ENCODE measurements at regions not wholly inside any gene's neighbourhood (a gene's known extent, or its start where the extent isn't known, plus 50 kb on each side); places are given as distances from the start of the nearest gene placed in this dataset.
"Not testable (repeated sequence)": the region's sequence is repeated elsewhere in the genome, so short reads cannot be mapped to it uniquely, and the experiment has no call there.

GRCh38 chr13:70523622-70524021 is 415.4 kb upstream of the KLHL1 start:
- Histone ChIP-seq H3K4me3 (no peak overlapping the region), H3K9me3 (no peaks in the 10 kb centered on the region), H3K4me1 (no peaks in the 10 kb centered on the region), H3K27me3 (no peaks in the 10 kb centered on the region), H3K27ac (no peak overlapping the region), H3K36me3 (no peaks in the 10 kb centered on the region)
- intact Hi-C loops (cut with DNase I), result no loop called here
- 58 to 60% methylated on average over 2 of the region's 2 CpGs for WGBS, 2 donors
- TF ChIP-seq, protein P1, sequence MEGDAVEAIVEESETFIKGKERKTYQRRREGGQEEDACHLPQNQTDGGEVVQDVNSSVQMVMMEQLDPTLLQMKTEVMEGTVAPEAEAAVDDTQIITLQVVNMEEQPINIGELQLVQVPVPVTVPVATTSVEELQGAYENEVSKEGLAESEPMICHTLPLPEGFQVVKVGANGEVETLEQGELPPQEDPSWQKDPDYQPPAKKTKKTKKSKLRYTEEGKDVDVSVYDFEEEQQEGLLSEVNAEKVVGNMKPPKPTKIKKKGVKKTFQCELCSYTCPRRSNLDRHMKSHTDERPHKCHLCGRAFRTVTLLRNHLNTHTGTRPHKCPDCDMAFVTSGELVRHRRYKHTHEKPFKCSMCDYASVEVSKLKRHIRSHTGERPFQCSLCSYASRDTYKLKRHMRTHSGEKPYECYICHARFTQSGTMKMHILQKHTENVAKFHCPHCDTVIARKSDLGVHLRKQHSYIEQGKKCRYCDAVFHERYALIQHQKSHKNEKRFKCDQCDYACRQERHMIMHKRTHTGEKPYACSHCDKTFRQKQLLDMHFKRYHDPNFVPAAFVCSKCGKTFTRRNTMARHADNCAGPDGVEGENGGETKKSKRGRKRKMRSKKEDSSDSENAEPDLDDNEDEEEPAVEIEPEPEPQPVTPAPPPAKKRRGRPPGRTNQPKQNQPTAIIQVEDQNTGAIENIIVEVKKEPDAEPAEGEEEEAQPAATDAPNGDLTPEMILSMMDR (IDR thresholded peaks at IDR 0.05), result no peak
- ATAC-seq (no peak), DNase-seq (peak in 1 of 2 donors; percentile 6)

GRCh38 chr13:70520275-70521036 is 412.2 kb upstream of the KLHL1 start:
- TF ChIP-seq, protein P1 (IDR thresholded peaks at IDR 0.05), result no peak
- H3K4me1 ChIP-seq, result no peaks in the 10 kb centered on the region

DNA sequence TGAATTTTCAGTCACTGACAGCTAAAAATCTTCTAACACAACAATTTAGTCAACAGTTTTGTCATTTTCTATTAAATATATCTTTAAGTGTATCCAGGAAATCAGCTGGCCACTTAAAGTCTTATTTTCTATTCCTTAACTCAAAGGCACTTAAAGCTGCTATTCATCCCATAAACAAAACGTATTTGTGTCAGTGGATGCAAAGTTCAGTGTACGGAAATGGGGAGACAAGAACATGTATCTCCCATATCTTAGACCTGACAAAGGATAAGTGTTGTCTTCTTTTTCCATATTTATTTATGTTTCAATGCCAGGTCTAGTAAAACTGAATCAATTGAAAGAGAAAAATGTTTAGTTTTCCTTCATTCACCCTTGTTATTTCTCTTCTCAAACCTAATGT is 409.8 kb upstream of the KLHL1 start:
- Histone ChIP-seq H3K4me1 (no peaks in the 10 kb centered on the region), H3K4me3 (no peak overlapping the region), H3K9me3 (no peaks in the 10 kb centered on the region), H3K36me3 (no peaks in the 10 kb centered on the region), H3K27me3 (no peaks in the 10 kb centered on the region), H3K27ac (no peak overlapping the region)
- WGBS, 2 donors, result 72 to 79% methylated on average over 2 of the region's 2 CpGs
- TF ChIP-seq, protein P1 (IDR thresholded peaks at IDR 0.05), result no peak
- ATAC-seq (no peak), DNase-seq (no peak)
- intact Hi-C loops (cut with DNase I), result no loop called here

More at GRCh38 chr13:70520275-70521036, 412.2 kb upstream of the KLHL1 start:
- Histone ChIP-seq H3K4me3 (no peak overlapping the region), H3K27me3 (no peaks in the 10 kb centered on the region), H3K9me3 (no peaks in the 10 kb centered on the region), H3K36me3 (no peaks in the 10 kb centered on the region), H3K27ac (no peak overlapping the region)
- WGBS, 2 donors, result 58 to 61% methylated on average over 2 of the region's 2 CpGs
- intact Hi-C loops (cut with DNase I), result no loop called here
- ATAC-seq (no peak), DNase-seq (no peak)

GRCh38 chr13:70516226-70516625 is 408.0 kb upstream of the KLHL1 start:
- no peak overlapping the region for H3K27ac ChIP-seq
- 65 to 66% methylated on average over 2 of the region's 2 CpGs for WGBS, 2 donors
- DNase-seq (no peak), ATAC-seq (no peak)
- intact Hi-C loops (cut with DNase I), result no loop called here
- H3K4me1 ChIP-seq, result no peaks in the 10 kb centered on the region
- H3K4me3 ChIP-seq, result no peak overlapping the region
- peaks cover 0 to 3% (median 0%) of the 10 kb centered on the region in 11 donors for H3K9me3 ChIP-seq
- no peaks in the 10 kb centered on the region for H3K27me3 ChIP-seq
- TF ChIP-seq, protein P1 (IDR thresholded peaks at IDR 0.05), result no peak
- H3K36me3 ChIP-seq, result no peaks in the 10 kb centered on the region

- H3K36me3 ChIP-seq; H3K27ac ChIP-seq; ATAC-seq; H3K4me1 ChIP-seq; intact Hi-C loops (cut with DNase I); H3K27me3 ChIP-seq; H3K4me3 ChIP-seq; H3K9me3 ChIP-seq; DNase-seq: not testable (repeated sequence)
- 96 to 99% methylated on average over 38 to 40 of the region's 40 CpGs for WGBS, 2 donors
Observed at GRCh38 chr13:70511861-70512417, 403.7 kb upstream of the KLHL1 start.
